MM.1S (cell line): ENCODE measurements at regions not wholly inside any gene's neighbourhood (a gene's known extent, or its start where the extent isn't known, plus 50 kb on each side); places are given as distances from the start of the nearest gene placed in this dataset.

Experiments used
- EZH2 ChIP-seq: fragments of 300-600 bp; sonication (generic); optimal IDR thresholded peaks from 2 replicates; pipeline ENCODE3; 2017; ENCODE audit warnings: low read depth, mild to moderate bottlenecking, antibody characterized with exemption, low read length, mixed read lengths
- TF ChIP-seq, protein P1 (sequence below): fragments of 300-600 bp; sonication (generic); IDR thresholded peaks from 2 replicates; pipeline ENCODE4 v1.5.1; 2016; ENCODE audit warnings: antibody characterized with exemption, low read length, mixed read lengths

GRCh38 chr22:20650294-20651207 lies 123.4 kb upstream of the SERPIND1 start:
- TF ChIP-seq, protein P1, sequence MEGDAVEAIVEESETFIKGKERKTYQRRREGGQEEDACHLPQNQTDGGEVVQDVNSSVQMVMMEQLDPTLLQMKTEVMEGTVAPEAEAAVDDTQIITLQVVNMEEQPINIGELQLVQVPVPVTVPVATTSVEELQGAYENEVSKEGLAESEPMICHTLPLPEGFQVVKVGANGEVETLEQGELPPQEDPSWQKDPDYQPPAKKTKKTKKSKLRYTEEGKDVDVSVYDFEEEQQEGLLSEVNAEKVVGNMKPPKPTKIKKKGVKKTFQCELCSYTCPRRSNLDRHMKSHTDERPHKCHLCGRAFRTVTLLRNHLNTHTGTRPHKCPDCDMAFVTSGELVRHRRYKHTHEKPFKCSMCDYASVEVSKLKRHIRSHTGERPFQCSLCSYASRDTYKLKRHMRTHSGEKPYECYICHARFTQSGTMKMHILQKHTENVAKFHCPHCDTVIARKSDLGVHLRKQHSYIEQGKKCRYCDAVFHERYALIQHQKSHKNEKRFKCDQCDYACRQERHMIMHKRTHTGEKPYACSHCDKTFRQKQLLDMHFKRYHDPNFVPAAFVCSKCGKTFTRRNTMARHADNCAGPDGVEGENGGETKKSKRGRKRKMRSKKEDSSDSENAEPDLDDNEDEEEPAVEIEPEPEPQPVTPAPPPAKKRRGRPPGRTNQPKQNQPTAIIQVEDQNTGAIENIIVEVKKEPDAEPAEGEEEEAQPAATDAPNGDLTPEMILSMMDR: no peak
- no peak for TF ChIP-seq EZH2
